ENCODE measurements at regions not wholly inside any gene's neighbourhood (a gene's known extent, or its start where the extent isn't known, plus 50 kb on each side); places are given as distances from the start of the nearest gene placed in this dataset.

- H3K14ac ChIP-seq (replicated peaks; ENCODE audit: low read depth, low read length) = no peak overlapping the region
- H2AFZ ChIP-seq (replicated peaks; ENCODE audit: low read length, poor library complexity) = no peak overlapping the region
- no peak overlapping the region for H3K18ac ChIP-seq (ENCODE audit: low read depth, low read length)
- H3K56ac ChIP-seq (ENCODE audit: extremely low read depth, insufficient read depth, low read length) = no peak overlapping the region
- no peaks in the 10 kb centered on the region for H4K20me1 ChIP-seq (ENCODE audit: insufficient read depth, low read length)
- H3K4me2 ChIP-seq (ENCODE audit: low read depth, low read length) = no peak overlapping the region
- H2BK120ac ChIP-seq (ENCODE audit: low read depth, low read length) = no peak overlapping the region
- in situ Hi-C loops (cut with MboI; ENCODE audit: low sequenced_read_pairs) = no loop called here
- POLR2A ChIA-PET (ENCODE audit: unreplicated experiment) = no interaction called here
- H3K79me1 ChIP-seq (ENCODE audit: low read depth in 1 of 2, low read length in 2 of 2) = no peaks in the 10 kb centered on the region
- H4K5ac ChIP-seq (ENCODE audit: low read depth, low read length) = no peak overlapping the region
- no peak overlapping the region for H2BK5ac ChIP-seq (ENCODE audit: low read depth, low read length, poor library complexity, severe bottlenecking)
- dilution Hi-C loops (cut with HindIII; ENCODE audit: low sequenced_read_pairs, unreplicated experiment) = no loop called here
- H3K9me3 ChIP-seq (ENCODE audit: control insufficient read depth, insufficient read depth, low read length) = peaks cover 40% of the 10 kb centered on the region
- no peak overlapping the region for H2AK9ac ChIP-seq (replicated peaks; ENCODE audit: low read depth, low read length, poor library complexity)
- H3K9me1 ChIP-seq (ENCODE audit: insufficient read depth, low read length) = no peaks in the 10 kb centered on the region
- H3K4me1 ChIP-seq (ENCODE audit: control insufficient read depth, insufficient read depth, low read length) = no peaks in the 10 kb centered on the region
- H2AK5ac ChIP-seq (ENCODE audit: low read depth, low read length) = no peak overlapping the region
- no TSS peak for BruUV-seq (replicated peaks)
- DNase-seq = no peak
- no peak overlapping the region for H4K91ac ChIP-seq (ENCODE audit: insufficient read depth, low read depth, low read length)
- H3K27ac ChIP-seq (ENCODE audit: insufficient read depth, low read length) = no peak overlapping the region
- no peaks in the 10 kb centered on the region for H3K36me3 ChIP-seq (ENCODE audit: control insufficient read depth, insufficient read depth, low read length)
- no peaks in the 10 kb centered on the region for H3K27me3 ChIP-seq (ENCODE audit: control insufficient read depth, insufficient read depth, low read length)
- H3K23ac ChIP-seq (ENCODE audit: low read depth, low read length) = no peak overlapping the region
- H3K9ac ChIP-seq (ENCODE audit: low read depth, low read length) = no peak overlapping the region
- no peak overlapping the region for H2BK15ac ChIP-seq (ENCODE audit: low read depth, low read length)
- 60% methylated on average over 1 of the region's 8 CpGs; no CpG with 5 or more reads in 1 of the 2 experiments for WGBS, 2 experiments (ENCODE audit: extremely low coverage in 2 of 2, insufficient read length in 1 of 2)
- no peak for ATAC-seq (ENCODE audit: low read depth)
- H2BK20ac ChIP-seq (ENCODE audit: low read depth, low read length) = no peak overlapping the region
- H4K8ac ChIP-seq (ENCODE audit: low read depth in 2 of 2, low read length in 2 of 2) = no peak overlapping the region
- TF ChIP-seq ELK1 (IDR thresholded peaks at IDR 0.05; ENCODE audit: borderline replicate concordance, low read depth, low read length) (no peak), MAFK (IDR thresholded peaks at IDR 0.05; ENCODE audit: low read depth, low read length) (no peak), RFX5 (IDR thresholded peaks at IDR 0.05; ENCODE audit: low read depth, low read length) (no peak), CTCF (conservative IDR thresholded peaks at IDR 0.05; ENCODE audit: low read depth, low read length) (no peak), RCOR1 (IDR thresholded peaks at IDR 0.05; ENCODE audit: insufficient replicate concordance, low read length) (no peak), POLR2A (IDR thresholded peaks at IDR 0.05; ENCODE audit: low read depth, low read length) (no peak), BHLHE40 (IDR thresholded peaks at IDR 0.05; ENCODE audit: low read depth, low read length) (no peak), CEBPB (IDR thresholded peaks at IDR 0.05; ENCODE audit: low read depth, low read length) (no peak), USF2 (IDR thresholded peaks at IDR 0.05; ENCODE audit: low read depth, low read length) (no peak), FOS (IDR thresholded peaks at IDR 0.05; ENCODE audit: low read depth, low read length) (no peak), NFE2L2 (IDR thresholded peaks at IDR 0.05; ENCODE audit: low read depth, low read length) (no peak), MXI1 (IDR thresholded peaks at IDR 0.05; ENCODE audit: borderline replicate concordance, low read depth, low read length) (no peak), MAZ (IDR thresholded peaks at IDR 0.05; ENCODE audit: borderline replicate concordance, low read depth, low read length) (no peak)
- no peak overlapping the region for H3K4ac ChIP-seq (ENCODE audit: low read depth, low read length)
- no peak overlapping the region for H3K4me3 ChIP-seq (ENCODE audit: insufficient read depth, low read depth, low read length)
- CTCF ChIA-PET = no interaction called here
- intact Hi-C loops (cut with micrococcal nuclease) = no loop called here
Measured at GRCh38 chr7:153006911-153007310, 247.4 kb downstream of the ACTR3B start.
